H7 (cell line): ENCODE measurements at regions not wholly inside any gene's neighbourhood (a gene's known extent, or its start where the extent isn't known, plus 50 kb on each side); places are given as distances from the start of the nearest gene placed in this dataset.

Experiments
- DNase-seq: peaks from one replicate; pipeline ENCODE4 v3.0.0; 2012
- H3K27me3 ChIP-seq: 2 replicates; pipeline ENCODE4 v1.6.0; 2011; ENCODE audit warnings: mild to moderate bottlenecking, low read length; ENCODE audit not compliant: control insufficient read depth, insufficient read depth
- H3K36me3 ChIP-seq: replicated peaks from 2 replicates; pipeline ENCODE4 v1.5.1; 2011; ENCODE audit warnings: low read length; ENCODE audit not compliant: control insufficient read depth, insufficient read depth
- H3K4me3 ChIP-seq: 2 replicates; pipeline ENCODE4 v1.5.1; 2011; ENCODE audit warnings: low read depth, mild to moderate bottlenecking, control low read depth, low read length, moderate library complexity; ENCODE audit not compliant: insufficient read depth

- H3K4me3 ChIP-seq = no peak overlapping the region
- H3K27me3 ChIP-seq = no peaks in the 10 kb centered on the region
- no peak for DNase-seq
- no peaks in the 10 kb centered on the region for H3K36me3 ChIP-seq
Observed at GRCh38 chr1:194230351-194231144, 1044.1 kb upstream of the B3GALT2 start.

- H3K4me3 ChIP-seq = no peak overlapping the region
- H3K27me3 ChIP-seq = no peaks in the 10 kb centered on the region
- DNase-seq = no peak
- H3K36me3 ChIP-seq = no peaks in the 10 kb centered on the region
Observed at GRCh38 chr1:194228427-194228826, 1042.0 kb upstream of the B3GALT2 start.

- no peaks in the 10 kb centered on the region for H3K36me3 ChIP-seq
- H3K27me3 ChIP-seq = no peaks in the 10 kb centered on the region
- H3K4me3 ChIP-seq = no peak overlapping the region
- no peak for DNase-seq
Observed at GRCh38 chr1:194227161-194227560, 1040.7 kb upstream of the B3GALT2 start.

- DNase-seq = no peak
- no peaks in the 10 kb centered on the region for H3K36me3 ChIP-seq
- no peak overlapping the region for H3K4me3 ChIP-seq
- H3K27me3 ChIP-seq = no peaks in the 10 kb centered on the region
Observed at GRCh38 chr1:194225821-194226220, 1039.4 kb upstream of the B3GALT2 start.

GRCh38 chr1:194223596-194223995 lies 1037.2 kb upstream of the B3GALT2 start:
- no peaks in the 10 kb centered on the region for H3K27me3 ChIP-seq
- H3K36me3 ChIP-seq = no peaks in the 10 kb centered on the region
- no peak overlapping the region for H3K4me3 ChIP-seq
- no peak for DNase-seq

- H3K4me3 ChIP-seq = no peak overlapping the region
- H3K36me3 ChIP-seq = no peaks in the 10 kb centered on the region
- no peak for DNase-seq
- H3K27me3 ChIP-seq = no peaks in the 10 kb centered on the region
Observed at GRCh38 chr1:194215448-194215847, 1029.0 kb upstream of the B3GALT2 start.

- no peak for DNase-seq
- H3K36me3 ChIP-seq = no peaks in the 10 kb centered on the region
- H3K27me3 ChIP-seq = no peaks in the 10 kb centered on the region
- no peak overlapping the region for H3K4me3 ChIP-seq
Observed at GRCh38 chr1:194214735-194215134, 1028.3 kb upstream of the B3GALT2 start.

GRCh38 chr1:194209920-194210319 lies 1023.5 kb upstream of the B3GALT2 start:
- DNase-seq = no peak
- Histone ChIP-seq H3K4me3 (no peak overlapping the region), H3K27me3 (no peaks in the 10 kb centered on the region), H3K36me3 (no peaks in the 10 kb centered on the region)

GRCh38 chr1:194208674-194209073 lies 1022.3 kb upstream of the B3GALT2 start:
- no peaks in the 10 kb centered on the region for H3K27me3 ChIP-seq
- H3K4me3 ChIP-seq = no peak overlapping the region
- no peak for DNase-seq
- H3K36me3 ChIP-seq = no peaks in the 10 kb centered on the region

GRCh38 chr1:194196562-194196961 lies 1010.1 kb upstream of the B3GALT2 start:
- Histone ChIP-seq H3K27me3 (no peaks in the 10 kb centered on the region), H3K4me3 (no peak overlapping the region), H3K36me3 (no peaks in the 10 kb centered on the region)
- no peak for DNase-seq

GRCh38 chr1:194194724-194195123 lies 1008.3 kb upstream of the B3GALT2 start:
- Histone ChIP-seq H3K4me3 (no peak overlapping the region), H3K36me3 (no peaks in the 10 kb centered on the region), H3K27me3 (no peaks in the 10 kb centered on the region)
- DNase-seq = no peak

GRCh38 chr1:194184974-194185373 lies 998.6 kb upstream of the B3GALT2 start:
- Histone ChIP-seq H3K36me3 (no peaks in the 10 kb centered on the region), H3K4me3 (no peak overlapping the region), H3K27me3 (no peaks in the 10 kb centered on the region)
- no peak for DNase-seq

- Histone ChIP-seq H3K27me3 (no peaks in the 10 kb centered on the region), H3K36me3 (no peaks in the 10 kb centered on the region), H3K4me3 (no peak overlapping the region)
Observed at GRCh38 chr1:194184425-194184824, 998.0 kb upstream of the B3GALT2 start.

GRCh38 chr1:194181845-194182244 lies 995.4 kb upstream of the B3GALT2 start:
- DNase-seq = no peak
- H3K27me3 ChIP-seq = no peaks in the 10 kb centered on the region
- no peak overlapping the region for H3K4me3 ChIP-seq
- no peaks in the 10 kb centered on the region for H3K36me3 ChIP-seq

More at GRCh38 chr1:194184425-194184824, 998.0 kb upstream of the B3GALT2 start:
- DNase-seq = no peak

GRCh38 chr1:194176212-194176611 lies 989.8 kb upstream of the B3GALT2 start:
- H3K4me3 ChIP-seq = no peak overlapping the region
- no peak for DNase-seq

GRCh38 chr1:194175251-194175650 lies 988.8 kb upstream of the B3GALT2 start:
- Histone ChIP-seq H3K4me3 (no peak overlapping the region), H3K27me3 (no peaks in the 10 kb centered on the region)

More at GRCh38 chr1:194176212-194176611, 989.8 kb upstream of the B3GALT2 start:
- Histone ChIP-seq H3K36me3 (no peaks in the 10 kb centered on the region), H3K27me3 (no peaks in the 10 kb centered on the region)

More at GRCh38 chr1:194175251-194175650, 988.8 kb upstream of the B3GALT2 start:
- no peak for DNase-seq
- H3K36me3 ChIP-seq = no peaks in the 10 kb centered on the region
